Left ventricle myocardium inferior (tissue), 1 donor: ENCODE measurements at regions not wholly inside any gene's neighbourhood (a gene's known extent, or its start where the extent isn't known, plus 50 kb on each side); places are given as distances from the start of the nearest gene placed in this dataset.

ENCODE experiments used
- DNase-seq: peaks from one replicate; pipeline ENCODE4 v3.0.0-alpha.2; 2020
- H3K27ac ChIP-seq: fragments of 200-600 bp; replicated peaks from 2 replicates; pipeline ENCODE4 v1.8.0; 2021
- H3K27me3 ChIP-seq: fragments of 200-600 bp; 2 replicates; pipeline ENCODE4 v1.8.0; 2021; ENCODE audit warnings: low read depth
- H3K36me3 ChIP-seq: fragments of 200-600 bp; 2 replicates; pipeline ENCODE4 v1.8.0; 2021
- H3K4me1 ChIP-seq: fragments of 200-600 bp; 2 replicates; pipeline ENCODE4 v1.8.0; 2021
- H3K4me3 ChIP-seq: fragments of 200-600 bp; 2 replicates; pipeline ENCODE4 v1.8.0; 2021; ENCODE audit warnings: mild to moderate bottlenecking, moderate library complexity
- H3K9me3 ChIP-seq: fragments of 200-600 bp; replicated peaks from 2 replicates; pipeline ENCODE4 v1.8.0; 2021
- CTCF ChIP-seq: fragments of 200-600 bp; IDR thresholded peaks from 2 replicates; pipeline ENCODE4 v1.8.0; 2021; ENCODE audit warnings: antibody characterized with exemption, mild to moderate bottlenecking, borderline replicate concordance
- intact Hi-C: fragments of 100-400 bp; cut with micrococcal nuclease; formaldehyde crosslinking; loops from one replicate; pipeline ENCODE4 v1.11.0; 2022
- donor health status: DM: no; HTN: yes; CAD: no; lungs with severe emphysema.

GRCh38 chr12:94714378-94715114 is 64.2 kb upstream of the TMCC3 start:
- DNase-seq = no peak
- Histone ChIP-seq H3K4me1 (no peaks in the 10 kb centered on the region), H3K9me3 (no peaks in the 10 kb centered on the region), H3K27ac (no peak overlapping the region), H3K4me3 (no peak overlapping the region), H3K36me3 (no peaks in the 10 kb centered on the region), H3K27me3 (no peaks in the 10 kb centered on the region)
- TF ChIP-seq CTCF = no peak
- intact Hi-C loops = no loop called here

GRCh38 chr12:94712815-94713515 is 62.6 kb upstream of the TMCC3 start:
- peaks cover 5% of the 10 kb centered on the region for H3K4me1 ChIP-seq
- H3K27ac ChIP-seq = no peak overlapping the region
- intact Hi-C loops = no loop called here
- no peak for DNase-seq
- no peaks in the 10 kb centered on the region for H3K36me3 ChIP-seq
- H3K4me3 ChIP-seq = no peak overlapping the region
- H3K9me3 ChIP-seq = no peaks in the 10 kb centered on the region
- TF ChIP-seq CTCF = no peak
- H3K27me3 ChIP-seq = no peaks in the 10 kb centered on the region

GRCh38 chr12:94710933-94711332 is 60.6 kb upstream of the TMCC3 start:
- peaks cover 15% of the 10 kb centered on the region for H3K4me1 ChIP-seq
- no peak overlapping the region for H3K27ac ChIP-seq
- intact Hi-C loops = no loop called here
- DNase-seq = no peak
- no peak overlapping the region for H3K4me3 ChIP-seq
- H3K36me3 ChIP-seq = no peaks in the 10 kb centered on the region
- TF ChIP-seq CTCF = peak; percentile 33
- no peaks in the 10 kb centered on the region for H3K9me3 ChIP-seq
- no peaks in the 10 kb centered on the region for H3K27me3 ChIP-seq

GRCh38 chr12:94707892-94708291 is 57.5 kb upstream of the TMCC3 start:
- Histone ChIP-seq H3K4me1 (peaks cover 28% of the 10 kb centered on the region), H3K27ac (peak overlapping the region; percentile 32), H3K27me3 (no peaks in the 10 kb centered on the region), H3K9me3 (no peaks in the 10 kb centered on the region), H3K4me3 (no peak overlapping the region), H3K36me3 (no peaks in the 10 kb centered on the region)
- no peak for TF ChIP-seq CTCF
- intact Hi-C loops = no loop called here
- peak; percentile 40 for DNase-seq

GRCh38 chr12:94707036-94707435 is 56.7 kb upstream of the TMCC3 start:
- Histone ChIP-seq H3K36me3 (no peaks in the 10 kb centered on the region), H3K4me3 (no peak overlapping the region), H3K9me3 (no peaks in the 10 kb centered on the region), H3K4me1 (peaks cover 28% of the 10 kb centered on the region), H3K27ac (no peak overlapping the region), H3K27me3 (no peaks in the 10 kb centered on the region)
- TF ChIP-seq CTCF = no peak
- intact Hi-C loops = no loop called here
- DNase-seq = no peak
